Duodenal mucosa (tissue), 2 donors: ENCODE measurements at regions not wholly inside any gene's neighbourhood (a gene's known extent, or its start where the extent isn't known, plus 50 kb on each side); places are given as distances from the start of the nearest gene placed in this dataset.
"Not testable (repeated sequence)": the region's sequence is repeated elsewhere in the genome, so short reads cannot be mapped to it uniquely, and the experiment has no call there.

Experiments used
- H3K27ac ChIP-seq: one replicate; pipeline ENCODE4 v1.7.0; 2013; ENCODE audit warnings: low read depth, low read length
- H3K27me3 ChIP-seq, 2 donors: one replicate each; pipeline ENCODE4 v1.7.0; 2013; ENCODE audit warnings: low read length in 2 of 2, control low read depth in 1 of 2; ENCODE audit not compliant: insufficient read depth in 2 of 2, control insufficient read depth in 1 of 2
- H3K36me3 ChIP-seq, 2 donors: one replicate each; pipeline ENCODE4 v1.7.0; 2013; ENCODE audit warnings: low read length in 2 of 2, control low read depth in 1 of 2; ENCODE audit not compliant: insufficient read depth in 2 of 2, control insufficient read depth in 1 of 2
- H3K4me1 ChIP-seq, 2 donors: one replicate each; pipeline ENCODE4 v1.7.0; 2013; ENCODE audit warnings: low read length in 2 of 2, control low read depth in 1 of 2; ENCODE audit not compliant: insufficient read depth in 2 of 2, control insufficient read depth in 1 of 2
- H3K4me3 ChIP-seq, 2 donors: one replicate each; pipeline ENCODE4 v1.7.0; 2013; ENCODE audit warnings: low read length in 2 of 2, low read depth in 1 of 2
- H3K9ac ChIP-seq, 2 donors: one replicate each; pipeline ENCODE4 v1.7.0; 2013; ENCODE audit warnings: low read length in 2 of 2, low read depth in 1 of 2
- H3K9me3 ChIP-seq, 2 donors: one replicate each; pipeline ENCODE4 v1.7.0; 2013; ENCODE audit warnings: low read length in 2 of 2, control low read depth in 1 of 2; ENCODE audit not compliant: control insufficient read depth in 1 of 2

DNA sequence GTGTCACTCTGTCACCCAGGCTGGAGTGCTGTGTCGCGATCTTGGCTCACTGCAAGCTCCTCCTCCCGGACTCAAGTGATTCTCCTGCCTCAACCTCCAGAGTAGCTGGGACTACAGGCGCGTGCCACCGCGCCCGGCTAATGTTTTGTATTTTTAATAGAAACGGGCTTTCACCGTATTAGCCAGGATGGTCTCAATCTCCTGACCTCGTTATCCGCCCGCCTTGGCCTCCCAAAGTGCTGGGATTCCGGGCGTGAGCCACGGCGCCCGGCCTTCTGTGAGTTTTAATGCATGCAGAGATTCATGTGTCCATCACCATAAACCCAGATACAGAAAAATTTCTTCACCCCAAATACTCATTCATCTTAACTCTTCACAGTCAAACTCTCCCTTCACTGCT lies 1046.7 kb downstream of the CDH9 start:
- Histone ChIP-seq H3K4me1 (no peaks in the 10 kb centered on the region), H3K9ac (no peak overlapping the region)

DNA sequence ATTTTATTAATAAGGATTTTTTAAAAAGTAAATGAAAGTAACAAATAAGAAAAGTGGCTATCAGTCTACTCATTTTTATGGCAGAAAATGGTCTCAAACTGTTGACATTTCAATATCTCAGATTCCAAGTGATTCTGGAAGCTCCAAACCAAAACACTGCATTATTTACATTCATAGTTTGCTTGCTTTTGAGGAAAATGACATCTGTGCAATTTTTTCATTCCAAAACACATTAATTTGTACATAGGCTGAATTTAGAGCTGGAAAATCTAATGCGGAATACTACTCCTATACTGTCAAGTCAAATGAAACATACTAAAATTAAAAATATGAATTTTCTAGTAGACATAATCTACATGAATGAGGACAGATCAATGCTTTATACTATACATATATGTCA lies 1047.6 kb downstream of the CDH9 start:
- no peak overlapping the region for H3K9ac ChIP-seq
- H3K27ac ChIP-seq = no peak overlapping the region
- no peaks in the 10 kb centered on the region for H3K4me1 ChIP-seq
- H3K9me3 ChIP-seq = peaks cover 2 to 19% of the 10 kb centered on the region in 2 donors
- H3K4me3 ChIP-seq = no peak overlapping the region
- H3K27me3 ChIP-seq = no peaks in the 10 kb centered on the region
- no peaks in the 10 kb centered on the region for H3K36me3 ChIP-seq

More for the DNA sequence above, 1046.7 kb downstream of the CDH9 start:
- Histone ChIP-seq H3K27me3 (no peaks in the 10 kb centered on the region), H3K4me3 (no peak overlapping the region), H3K36me3 (no peaks in the 10 kb centered on the region), H3K9me3 (peaks cover 2 to 19% of the 10 kb centered on the region in 2 donors), H3K27ac (no peak overlapping the region)

DNA sequence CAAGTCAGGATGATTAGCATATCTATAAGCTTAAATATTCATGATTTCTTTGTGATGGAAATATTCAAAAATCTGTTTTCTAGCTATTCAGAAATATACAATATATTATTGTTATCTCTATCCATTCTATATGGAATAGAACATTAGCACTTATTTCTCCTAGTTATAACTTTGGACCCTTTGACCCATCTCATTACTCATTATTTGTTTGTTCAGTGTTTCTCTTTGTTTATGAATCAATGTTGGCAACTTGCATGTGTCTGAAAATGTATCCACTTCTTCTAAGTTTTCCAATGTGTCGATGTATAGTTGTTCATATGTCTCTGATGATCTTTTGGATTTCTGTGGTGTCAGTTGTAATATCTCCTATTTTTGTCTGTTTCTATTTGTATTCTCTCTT lies 1059.3 kb downstream of the CDH9 start:
- no peaks in the 10 kb centered on the region for H3K27me3 ChIP-seq
- H3K27ac ChIP-seq = no peak overlapping the region
- H3K9me3 ChIP-seq = peaks cover 0 to 2% of the 10 kb centered on the region in 2 donors
- H3K36me3 ChIP-seq = no peaks in the 10 kb centered on the region
- H3K4me1 ChIP-seq = no peaks in the 10 kb centered on the region
- H3K9ac ChIP-seq = no peak overlapping the region
- no peak overlapping the region for H3K4me3 ChIP-seq

DNA sequence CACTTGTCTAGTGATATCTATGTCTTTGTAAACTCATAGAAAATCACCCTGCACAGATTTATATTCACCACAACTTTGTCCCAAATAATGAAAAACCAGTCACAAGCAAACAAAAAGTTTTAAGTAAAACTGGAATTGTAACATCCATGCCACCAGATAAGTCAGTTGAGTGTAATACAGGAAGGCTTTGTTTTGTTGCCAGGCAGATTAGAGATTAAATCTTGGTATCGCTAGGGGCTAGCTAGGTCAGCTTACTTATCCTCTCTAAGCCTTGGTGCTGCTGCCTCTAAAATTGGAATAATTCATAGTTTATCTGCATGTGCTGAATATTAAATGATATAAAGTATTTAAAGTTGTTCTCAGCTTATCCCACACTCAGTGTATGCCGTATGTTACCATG lies 1062.5 kb downstream of the CDH9 start:
- H3K27me3 ChIP-seq = no peaks in the 10 kb centered on the region
- peaks cover 0 to 2% of the 10 kb centered on the region in 2 donors for H3K9me3 ChIP-seq
- H3K4me1 ChIP-seq = no peaks in the 10 kb centered on the region
- H3K4me3 ChIP-seq = no peak overlapping the region
- no peak overlapping the region for H3K9ac ChIP-seq
- H3K36me3 ChIP-seq = no peaks in the 10 kb centered on the region
- no peak overlapping the region for H3K27ac ChIP-seq

DNA sequence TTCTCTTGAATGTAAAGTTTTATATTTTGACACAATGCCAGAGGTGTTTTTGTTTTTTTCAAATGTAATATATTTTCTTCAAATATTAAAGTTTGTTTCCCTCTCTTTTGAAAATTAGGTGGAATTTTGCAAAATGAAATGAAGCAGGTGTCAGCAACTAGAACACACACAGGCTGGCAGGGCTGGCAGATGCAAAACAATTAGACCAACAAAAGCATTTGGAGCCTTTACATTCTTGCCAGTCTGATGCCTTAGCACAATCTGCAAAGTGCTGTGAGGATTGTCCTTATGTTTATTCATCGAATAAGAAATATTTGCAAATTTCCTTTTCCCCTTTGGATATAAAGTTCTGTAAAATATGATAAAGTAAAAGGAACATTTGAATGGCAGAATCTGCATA lies 1063.9 kb downstream of the CDH9 start:
- Histone ChIP-seq H3K27me3 (no peaks in the 10 kb centered on the region), H3K9me3 (peaks cover 2 to 5% of the 10 kb centered on the region in 2 donors), H3K4me1 (no peaks in the 10 kb centered on the region), H3K4me3 (no peak overlapping the region), H3K9ac (no peak overlapping the region), H3K27ac (no peak overlapping the region), H3K36me3 (no peaks in the 10 kb centered on the region)

DNA sequence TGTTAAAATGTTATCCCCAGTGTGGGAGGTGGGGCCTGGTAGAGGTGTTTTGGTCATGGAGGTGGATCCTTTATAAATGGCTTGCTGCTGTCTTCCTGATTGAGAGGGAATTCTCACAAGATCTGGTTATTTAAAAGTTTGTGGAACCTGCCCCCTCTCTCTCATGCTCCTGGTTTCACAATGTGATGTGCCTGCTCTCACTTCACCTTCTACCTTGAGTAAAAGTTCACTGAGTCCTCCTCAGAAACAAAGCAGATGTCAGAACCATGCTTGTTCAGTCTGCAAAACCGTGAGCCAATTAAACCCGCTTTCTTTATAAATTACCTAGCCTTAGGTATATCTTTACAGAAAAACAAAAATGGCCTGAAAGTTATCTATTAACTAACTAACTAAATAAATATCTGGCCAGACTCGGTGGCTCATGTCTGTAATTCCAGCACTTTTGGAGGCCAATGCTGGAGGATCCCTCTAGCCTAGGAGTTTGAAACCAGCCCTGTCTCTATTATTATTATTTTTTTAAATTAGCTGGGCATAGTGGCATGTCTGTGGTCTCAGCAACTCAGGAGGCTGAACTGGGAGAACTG lies 1067.4 kb downstream of the CDH9 start:
- Histone ChIP-seq H3K36me3 (no peaks in the 10 kb centered on the region), H3K27ac (no peak overlapping the region), H3K4me1 (no peaks in the 10 kb centered on the region), H3K9me3 (peaks cover 2 to 9% of the 10 kb centered on the region in 2 donors), H3K27me3 (no peaks in the 10 kb centered on the region), H3K4me3 (no peak overlapping the region), H3K9ac (no peak overlapping the region)

DNA sequence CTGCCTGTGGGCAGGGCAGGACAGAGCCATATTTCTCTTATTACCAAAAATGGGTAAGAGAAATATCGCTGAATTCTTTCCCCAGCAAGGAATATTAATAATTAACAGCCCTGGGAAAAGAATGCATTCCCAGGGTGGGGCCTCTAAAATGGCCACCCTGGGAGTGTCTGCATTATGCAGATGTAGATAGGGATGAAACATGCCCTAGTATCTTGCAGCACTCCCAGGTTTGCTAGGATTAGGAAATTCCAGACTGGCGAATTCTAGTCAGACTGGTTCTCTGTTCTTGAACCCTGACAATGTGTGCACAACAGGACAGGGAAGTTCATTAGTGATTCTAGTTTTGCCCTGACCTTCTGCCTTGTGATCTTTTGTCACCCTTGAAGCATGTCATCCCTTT lies 1069.3 kb downstream of the CDH9 start:
- not testable (repeated sequence) for H3K4me1 ChIP-seq, H3K9ac ChIP-seq, H3K4me3 ChIP-seq, H3K9me3 ChIP-seq, H3K36me3 ChIP-seq, H3K27ac ChIP-seq, H3K27me3 ChIP-seq

DNA sequence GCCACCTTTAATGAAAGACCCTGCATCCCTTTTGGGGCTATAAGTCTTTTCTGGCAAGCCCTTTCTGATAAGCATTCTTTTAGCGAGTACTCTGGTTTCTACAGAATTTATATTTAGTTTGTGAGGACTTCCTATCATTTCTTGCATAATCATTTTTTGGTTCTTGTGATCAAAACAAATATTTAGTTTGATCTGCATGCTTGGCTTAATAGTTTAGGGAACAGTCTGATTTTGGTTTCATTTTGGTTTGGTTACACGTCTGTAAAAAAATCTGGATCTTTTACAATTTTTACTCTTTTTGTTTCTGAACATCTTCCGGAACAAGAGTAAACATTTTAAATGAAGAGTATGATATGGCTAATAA lies 1074.4 kb downstream of the CDH9 start:
- no peaks in the 10 kb centered on the region for H3K4me1 ChIP-seq
- H3K27ac ChIP-seq = no peak overlapping the region
- H3K27me3 ChIP-seq = no peaks in the 10 kb centered on the region
- no peak overlapping the region for H3K9ac ChIP-seq
- no peak overlapping the region for H3K4me3 ChIP-seq
- peaks cover 2 to 3% of the 10 kb centered on the region in 2 donors for H3K9me3 ChIP-seq
- H3K36me3 ChIP-seq = no peaks in the 10 kb centered on the region

DNA sequence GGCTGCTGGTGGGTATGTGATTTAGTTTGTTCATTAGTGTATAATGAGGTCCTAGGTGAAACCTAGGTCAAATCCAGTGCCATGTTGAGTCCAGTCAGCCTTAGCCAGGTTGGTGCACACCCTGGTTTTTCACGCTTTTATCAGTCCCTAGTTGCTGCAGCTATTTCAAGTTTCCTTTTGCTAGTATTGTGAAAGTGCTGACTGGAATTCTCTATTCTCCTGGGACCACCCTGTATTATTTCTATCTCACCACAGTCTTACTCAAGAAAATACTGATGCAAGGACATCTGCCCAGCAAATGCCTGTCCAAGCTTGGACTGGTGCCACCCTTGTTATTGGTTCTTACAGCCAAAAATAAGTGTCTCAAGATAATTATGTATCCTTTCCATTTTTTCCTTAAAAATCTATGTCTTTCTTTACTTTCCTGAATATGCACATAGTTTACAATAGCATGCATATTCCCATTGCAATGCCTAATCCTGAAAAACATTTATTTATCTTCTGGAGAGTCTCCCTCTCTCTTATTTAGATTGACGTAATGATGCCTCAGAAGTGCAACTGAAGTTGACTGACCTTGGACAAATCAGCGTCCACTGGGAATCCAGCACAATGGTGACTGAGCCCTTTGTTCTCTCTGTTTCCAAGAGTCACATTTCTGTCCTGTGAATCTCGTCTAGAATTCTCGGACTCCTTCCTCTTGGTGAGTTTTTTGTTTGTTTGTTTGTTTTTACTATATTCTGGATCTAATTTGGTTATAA lies 1075.0 kb downstream of the CDH9 start:
- Histone ChIP-seq H3K9me3 (peaks cover 0 to 3% of the 10 kb centered on the region in 2 donors), H3K4me3 (no peak overlapping the region)

DNA sequence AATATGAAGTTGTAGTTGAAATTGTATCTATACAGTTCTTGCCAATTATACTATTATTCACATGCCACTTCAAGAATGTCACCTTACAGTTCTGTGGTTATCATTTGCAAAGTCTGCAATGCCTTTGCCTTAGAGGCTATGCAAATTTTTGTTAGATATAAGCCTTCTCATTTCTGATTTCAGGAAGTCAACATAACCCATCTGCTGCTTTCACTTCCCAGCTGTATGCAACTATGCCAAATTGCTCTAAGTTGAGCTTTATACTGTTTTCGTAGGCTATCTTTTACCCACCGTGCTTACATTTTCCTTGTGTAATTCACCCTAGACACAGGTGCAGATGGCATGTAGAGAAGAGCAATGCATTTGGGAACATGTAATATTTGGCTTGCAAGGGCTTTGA lies 1083.0 kb downstream of the CDH9 start:
- no peak overlapping the region for H3K9ac ChIP-seq
- H3K36me3 ChIP-seq = no peaks in the 10 kb centered on the region
- no peaks in the 10 kb centered on the region for H3K4me1 ChIP-seq
- H3K27ac ChIP-seq = no peak overlapping the region
- H3K9me3 ChIP-seq = peaks cover 3 to 26% of the 10 kb centered on the region in 2 donors
- H3K4me3 ChIP-seq = no peak overlapping the region
- H3K27me3 ChIP-seq = no peaks in the 10 kb centered on the region

More for the DNA sequence above, 1075.0 kb downstream of the CDH9 start:
- Histone ChIP-seq H3K9ac (no peak overlapping the region), H3K4me1 (no peaks in the 10 kb centered on the region), H3K27me3 (no peaks in the 10 kb centered on the region), H3K27ac (no peak overlapping the region), H3K36me3 (no peaks in the 10 kb centered on the region)
